CD14-positive monocyte (primary cell): ENCODE measurements at regions not wholly inside any gene's neighbourhood (a gene's known extent, or its start where the extent isn't known, plus 50 kb on each side); places are given as distances from the start of the nearest gene placed in this dataset.

Experiments
- DNase-seq, 3 donors: peaks; one replicate each; pipeline ENCODE4 v3.0.0-alpha.2; 2011 to 2022
- H2AFZ ChIP-seq: 2 replicates; pipeline ENCODE4 v1.6.0; 2012; ENCODE audit warnings: mild to moderate bottlenecking, low read depth, low read length, inconsistent platforms; ENCODE audit not compliant: insufficient read depth, poor library complexity, severe bottlenecking
- H3K27ac ChIP-seq, 2 donors: 1 replicate in 1 of 2; 2 replicates in 1 of 2; pipeline ENCODE4 v1.5.1; 2012 to 2013; ENCODE audit warnings: low read length in 2 of 2, control low read depth in 1 of 2, inconsistent platforms in 1 of 2, low read depth in 1 of 2, mild to moderate bottlenecking in 1 of 2
- H3K27me3 ChIP-seq, 2 donors: one replicate each; pipeline versions ENCODE4 v1.6.0 to v1.6.1; 2011 to 2013; ENCODE audit warnings: low read length in 2 of 2; ENCODE audit not compliant: control insufficient read depth in 2 of 2, insufficient read depth in 2 of 2
- H3K36me3 ChIP-seq, 2 donors: replicated peaks in 1 of 2; 1 replicate in 1 of 2; 2 replicates in 1 of 2; pipeline versions ENCODE4 v1.5.1 to v1.6.1; 2012 to 2013; ENCODE audit warnings: low read length in 2 of 2, control low read depth in 1 of 2, inconsistent platforms in 1 of 2, mild to moderate bottlenecking in 1 of 2; ENCODE audit not compliant: insufficient read depth in 2 of 2, control insufficient read depth in 1 of 2
- H3K4me1 ChIP-seq, 2 donors: 1 replicate in 1 of 2; 2 replicates in 1 of 2; pipeline versions ENCODE4 v1.5.1 to v1.6.1; 2012 to 2013; ENCODE audit warnings: low read length in 2 of 2, control low read depth in 1 of 2, inconsistent platforms in 1 of 2, mild to moderate bottlenecking in 1 of 2, moderate library complexity in 1 of 2; ENCODE audit not compliant: insufficient read depth in 2 of 2, control insufficient read depth in 1 of 2
- H3K4me2 ChIP-seq: replicated peaks from 2 replicates; pipeline ENCODE3; 2012; ENCODE audit warnings: low read length, moderate library complexity, mild to moderate bottlenecking; ENCODE audit not compliant: poor library complexity, severe bottlenecking; ENCODE audit errors: extremely low read depth
- H3K4me3 ChIP-seq, 3 experiments: fragments of 200-600 bp in 1 of 3; sonication (generic) in 1 of 3; replicated peaks in 1 of 3; 1 replicate in 2 of 3; 2 replicates in 1 of 3; pipeline ENCODE4 v1.5.1; 2011 to 2013; ENCODE audit warnings: low read length in 3 of 3, mild to moderate bottlenecking in 3 of 3, control low read depth in 2 of 3, low read depth in 2 of 3, inconsistent platforms in 1 of 3, moderate library complexity in 1 of 3
- H3K79me2 ChIP-seq: 2 replicates; pipeline ENCODE4 v1.6.0; 2012; ENCODE audit warnings: mild to moderate bottlenecking, control low read depth, inconsistent platforms, low read length, moderate library complexity; ENCODE audit not compliant: insufficient read depth
- H3K9ac ChIP-seq: 2 replicates; pipeline ENCODE4 v1.6.0; 2017; ENCODE audit warnings: low read length, mild to moderate bottlenecking; ENCODE audit not compliant: insufficient read depth, poor library complexity, severe bottlenecking
- H3K9me3 ChIP-seq, 2 donors: replicated peaks in 1 of 2; 1 replicate in 1 of 2; 2 replicates in 1 of 2; pipeline versions ENCODE4 v1.5.1 to v1.6.1; 2012 to 2013; ENCODE audit warnings: low read length in 2 of 2, control low read depth in 1 of 2; ENCODE audit not compliant: control insufficient read depth in 1 of 2, insufficient read depth in 1 of 2
- H4K20me1 ChIP-seq: 2 replicates; pipeline ENCODE4 v1.6.0; 2012; ENCODE audit warnings: mild to moderate bottlenecking, low read length, control low read depth, moderate library complexity; ENCODE audit not compliant: insufficient read depth
- H3K27ac Mint-ChIP-seq, 7 donors: one replicate each; pipeline ENCODE4 v1.8.0; 2020; ENCODE audit warnings: mild to moderate bottlenecking in 7 of 7, mixed read lengths in 7 of 7, moderate library complexity in 6 of 7, inconsistent platforms in 2 of 7
- H3K27me3 Mint-ChIP-seq, 3 donors: one replicate each; pipeline ENCODE4 v1.8.0; 2021 to 2022; ENCODE audit warnings: low read depth in 3 of 3, mild to moderate bottlenecking in 3 of 3, mixed read lengths in 3 of 3, moderate library complexity in 3 of 3, inconsistent platforms in 1 of 3
- H3K36me3 Mint-ChIP-seq, 2 donors: one replicate each; pipeline ENCODE4 v1.8.0; 2020; ENCODE audit warnings: mixed read lengths in 2 of 2, inconsistent platforms in 1 of 2, mild to moderate bottlenecking in 1 of 2
- H3K4me1 Mint-ChIP-seq: one replicate; pipeline ENCODE4 v1.8.0; 2020; ENCODE audit warnings: mild to moderate bottlenecking, mixed read lengths
- H3K4me3 Mint-ChIP-seq, 2 donors: one replicate each; pipeline ENCODE4 v1.8.0; 2020; ENCODE audit warnings: mild to moderate bottlenecking in 2 of 2, mixed read lengths in 2 of 2, moderate library complexity in 1 of 2
- H3K9me3 Mint-ChIP-seq, 7 donors: one replicate each; pipeline ENCODE4 v1.8.0; 2020 to 2022; ENCODE audit warnings: mixed read lengths in 7 of 7, mild to moderate bottlenecking in 6 of 7, moderate library complexity in 6 of 7, inconsistent platforms in 2 of 7
- CTCF ChIP-seq: fragments of 200-600 bp; IDR thresholded peaks from one replicate; pipeline ENCODE4 v1.8.0; 2022; ENCODE audit warnings: antibody characterized with exemption, mild to moderate bottlenecking
- WGBS: methylation state at CpG from one replicate; pipeline ENCODE4 v1.1.5; 2013; ENCODE audit warnings: missing lambda C conversion rate; ENCODE audit not compliant: insufficient coverage; 5-methylcytosine and 5-hydroxymethylcytosine counted together
- intact Hi-C, 2 donors: fragments of 100-400 bp; cut with micrococcal nuclease; formaldehyde crosslinking; loops; one replicate each; pipeline versions ENCODE4 v1.15.0 to v1.15.1; 2023

DNA sequence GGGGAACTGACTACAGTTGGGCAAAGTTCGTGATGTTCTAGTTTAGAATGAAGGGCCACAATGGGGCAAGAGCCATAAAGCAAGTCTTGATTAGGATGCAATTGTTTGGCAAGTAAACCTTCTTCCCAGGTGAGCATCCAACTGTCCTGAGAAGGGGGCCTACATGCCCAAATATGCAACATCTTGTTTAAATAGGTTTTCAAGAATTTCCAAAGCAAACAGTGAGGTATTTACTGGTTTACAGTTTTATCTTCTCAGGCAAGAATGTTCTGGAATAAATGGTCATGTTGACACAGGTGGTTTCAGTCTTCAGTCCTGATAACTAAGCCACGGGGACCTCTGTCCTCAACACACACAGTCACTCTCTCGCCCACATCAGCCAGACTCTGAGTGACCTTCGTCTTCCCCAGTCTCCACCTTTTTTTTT lies 90.3 kb upstream of the FAM174B start:
- H3K4me1 ChIP-seq: no peaks in the 10 kb centered on the region
- H3K4me3 ChIP-seq: no peak overlapping the region
- WGBS: no CpG with 5 or more reads among the region's 4 CpGs
- Mint-ChIP-seq H3K4me1 (no peaks in the 10 kb centered on the region), H3K4me3 (no peak overlapping the region), H3K9me3 (peaks cover 0 to 12% (median 6%) of the 10 kb centered on the region in 7 donors), H3K27me3 (peaks cover 0 to 3% (median 2%) of the 10 kb centered on the region in 3 donors), H3K36me3 (no peaks in the 10 kb centered on the region), H3K27ac (no peak overlapping the region)
- no peak overlapping the region for H3K9ac ChIP-seq
- no peaks in the 10 kb centered on the region for H3K27me3 ChIP-seq
- no peaks in the 10 kb centered on the region for H4K20me1 ChIP-seq
- H3K36me3 ChIP-seq: no peaks in the 10 kb centered on the region
- TF ChIP-seq CTCF: no peak
- no peak overlapping the region for H3K4me2 ChIP-seq
- intact Hi-C loops: no loop called here
- H3K9me3 ChIP-seq: peaks cover 0 to 7% of the 10 kb centered on the region in 2 donors
- H2AFZ ChIP-seq: no peak overlapping the region
- H3K79me2 ChIP-seq: no peaks in the 10 kb centered on the region
- H3K27ac ChIP-seq: no peak overlapping the region
- no peak for DNase-seq

GRCh38 chr15:92747047-92747446 lies 91.5 kb upstream of the FAM174B start:
- Mint-ChIP-seq H3K9me3 (peaks cover 0 to 12% (median 6%) of the 10 kb centered on the region in 7 donors), H3K36me3 (no peaks in the 10 kb centered on the region), H3K27ac (no peak overlapping the region), H3K27me3 (peaks cover 0 to 3% (median 2%) of the 10 kb centered on the region in 3 donors), H3K4me3 (no peak overlapping the region), H3K4me1 (no peaks in the 10 kb centered on the region)
- Histone ChIP-seq H4K20me1 (no peaks in the 10 kb centered on the region), H3K27me3 (no peaks in the 10 kb centered on the region), H3K79me2 (no peaks in the 10 kb centered on the region), H3K27ac (no peak overlapping the region), H3K4me1 (no peaks in the 10 kb centered on the region), H3K4me2 (no peak overlapping the region), H2AFZ (no peak overlapping the region), H3K36me3 (no peaks in the 10 kb centered on the region), H3K9me3 (peaks cover 0 to 7% of the 10 kb centered on the region in 2 donors), H3K4me3 (no peak overlapping the region), H3K9ac (no peak overlapping the region)
- DNase-seq: no peak
- no peak for TF ChIP-seq CTCF
- intact Hi-C loops: no loop called here
- WGBS: 100% methylated on average over 1 of the region's 3 CpGs
